ENCODE measurements at regions not wholly inside any gene's neighbourhood (a gene's known extent, or its start where the extent isn't known, plus 50 kb on each side); places are given as distances from the start of the nearest gene placed in this dataset.
A peak's percentile ranks its signal among the peaks of the same experiment; 100 is the strongest.

- WGBS, 5 donors, result 77 to 91% (median 83%) methylated on average over 4 of the region's 4 CpGs
- TF ChIP-seq POLR2A (IDR thresholded peaks at IDR 0.05), result no peak
- TF ChIP-seq CTCF (IDR thresholded peaks at IDR 0.05 in 8 of 11, conservative IDR thresholded peaks at IDR 0.05 in 3 of 11), result no peak
Measured at GRCh38 chr11:95483339-95483738, 252.3 kb upstream of the SESN3 start.

GRCh38 chr11:95478003-95478402 is 247.0 kb upstream of the SESN3 start:
- TF ChIP-seq CTCF (IDR thresholded peaks at IDR 0.05 in 8 of 11, conservative IDR thresholded peaks at IDR 0.05 in 3 of 11) (no peak), POLR2A (IDR thresholded peaks at IDR 0.05) (no peak), POLR2AphosphoS5 (IDR thresholded peaks at IDR 0.05) (no peak)
- no peak for DNase-seq
- Histone ChIP-seq H3K36me3 (no peaks in the 10 kb centered on the region), H3K4me1 (no peaks in the 10 kb centered on the region), H3K27ac (no peak overlapping the region), H3K4me3 (no peak overlapping the region), H3K27me3 (replicated peaks in 1 of 7) (no peaks in the 10 kb centered on the region), H3K9me3 (no peaks in the 10 kb centered on the region)
- intact Hi-C loops (cut with DNase I; ENCODE audit: low total_unique reads), result no loop called here

More at GRCh38 chr11:95483339-95483738, 252.3 kb upstream of the SESN3 start:
- Histone ChIP-seq H3K4me1 (no peaks in the 10 kb centered on the region), H3K4me3 (no peak overlapping the region), H3K9me3 (no peaks in the 10 kb centered on the region), H3K27ac (peak overlapping the region in 1 of 8 donors; percentile 15), H3K36me3 (no peaks in the 10 kb centered on the region), H3K27me3 (replicated peaks in 1 of 7) (no peaks in the 10 kb centered on the region)
- intact Hi-C loops (cut with DNase I; ENCODE audit: low total_unique reads), result no loop called here
- DNase-seq, result no peak

- intact Hi-C loops (cut with DNase I; ENCODE audit: low total_unique reads), result no loop called here
- no peaks in the 10 kb centered on the region for H3K36me3 ChIP-seq
- TF ChIP-seq POLR2A (IDR thresholded peaks at IDR 0.05) (no peak), POLR2AphosphoS5 (IDR thresholded peaks at IDR 0.05) (no peak), CTCF (IDR thresholded peaks at IDR 0.05 in 8 of 11, conservative IDR thresholded peaks at IDR 0.05 in 3 of 11) (no peak)
- H3K27me3 ChIP-seq (replicated peaks in 1 of 7), result no peaks in the 10 kb centered on the region
- H3K27ac ChIP-seq, result no peak overlapping the region
- H3K9me3 ChIP-seq, result no peaks in the 10 kb centered on the region
- 86 to 96% (median 94%) methylated on average over 2 of the region's 2 CpGs for WGBS, 5 donors
- DNase-seq, result no peak
- H3K4me3 ChIP-seq, result no peak overlapping the region
- peaks cover 0 to 10% (median 0%) of the 10 kb centered on the region in 6 donors for H3K4me1 ChIP-seq
Measured at GRCh38 chr11:95469258-95469657, 238.3 kb upstream of the SESN3 start.

GRCh38 chr11:95466416-95466815 is 235.4 kb upstream of the SESN3 start:
- H3K27me3 ChIP-seq (replicated peaks in 1 of 7), result no peaks in the 10 kb centered on the region
- no peak overlapping the region for H3K27ac ChIP-seq
- H3K9me3 ChIP-seq, result no peaks in the 10 kb centered on the region
- TF ChIP-seq POLR2A (IDR thresholded peaks at IDR 0.05) (no peak), CTCF (IDR thresholded peaks at IDR 0.05 in 8 of 11, conservative IDR thresholded peaks at IDR 0.05 in 3 of 11) (no peak), POLR2AphosphoS5 (IDR thresholded peaks at IDR 0.05) (no peak)
- no peaks in the 10 kb centered on the region for H3K36me3 ChIP-seq
- peaks cover 0 to 18% (median 0%) of the 10 kb centered on the region in 6 donors for H3K4me1 ChIP-seq
- no peak overlapping the region for H3K4me3 ChIP-seq
- intact Hi-C loops (cut with DNase I; ENCODE audit: low total_unique reads), result no loop called here
- DNase-seq, result no peak

All from spleen (tissue), 11 donors.